ENCODE measurements at regions not wholly inside any gene's neighbourhood (a gene's known extent, or its start where the extent isn't known, plus 50 kb on each side); places are given as distances from the start of the nearest gene placed in this dataset.

- TF ChIP-seq CTCF (IDR thresholded peaks at IDR 0.05; ENCODE audit: insufficient read depth, low read length) (no peak), POLR2AphosphoS5 (IDR thresholded peaks at IDR 0.05; ENCODE audit: low read depth) (no peak), GABPA (IDR thresholded peaks at IDR 0.05; ENCODE audit: low read depth) (no peak), REST (IDR thresholded peaks at IDR 0.05; ENCODE audit: insufficient replicate concordance, low read depth) (no peak)
Measured at GRCh38 chr13:80962855-80963254, 621.9 kb upstream of the SPRY2 start.

All from HL-60 (cell line).